B cell (primary cell): ENCODE measurements at regions not wholly inside any gene's neighbourhood (a gene's known extent, or its start where the extent isn't known, plus 50 kb on each side); places are given as distances from the start of the nearest gene placed in this dataset.

Experiments used
- ATAC-seq: fragments of 200-7000 bp; cut with Tn5 transposase; one replicate; pipeline ENCODE4 v1.10.0; 2021; ENCODE audit warnings: low read depth, mild to moderate bottlenecking, moderate number of reproducible peaks, moderate library complexity
- CTCF ChIA-PET: fragments of 350-600 bp; sonication (Branson Sonifier 250); formaldehyde crosslinking; loops from one replicate; lab custom pipeline; 2021; ENCODE audit warnings: antibody characterized with exemption, inconsistent platforms; lab: Charles Lee
- POLR2A ChIA-PET: fragments of 350-600 bp; sonication (Branson Sonifier 250); formaldehyde crosslinking; loops from one replicate; lab custom pipeline; 2021; ENCODE audit warnings: antibody characterized with exemption; lab: Charles Lee
- DNase-seq: peaks from one replicate; pipeline ENCODE4 v3.0.0; 2013
- H2AFZ ChIP-seq: 2 replicates; pipeline ENCODE4 v1.6.1; 2012; ENCODE audit warnings: mild to moderate bottlenecking, low read depth, low read length; ENCODE audit not compliant: insufficient read depth, poor library complexity, severe bottlenecking
- H3K27ac ChIP-seq, 2 donors: 1 replicate in 1 of 2; 2 replicates in 1 of 2; pipeline ENCODE4 v1.5.1; 2012 to 2013; ENCODE audit warnings: low read length in 2 of 2, mild to moderate bottlenecking in 2 of 2, moderate library complexity in 1 of 2
- H3K27me3 ChIP-seq, 4 experiments: fragments of 200-600 bp in 1 of 4; sonication (generic) in 1 of 4; replicated peaks in 1 of 4; 1 replicate in 2 of 4; 2 replicates in 2 of 4; pipeline versions ENCODE4 v1.6.1 to v1.7.0; 2013 to 2016; ENCODE audit warnings: low read length in 3 of 4, mild to moderate bottlenecking in 2 of 4, mixed read lengths in 1 of 4, moderate library complexity in 1 of 4; ENCODE audit not compliant: insufficient read depth in 4 of 4, control insufficient read depth in 3 of 4; ENCODE audit errors: control extremely low read depth in 1 of 4
- H3K36me3 ChIP-seq, 2 experiments: replicated peaks in 1 of 2; 1 replicate in 1 of 2; 2 replicates in 1 of 2; pipeline versions ENCODE4 v1.6.1 to v1.7.1; 2013; ENCODE audit warnings: low read length in 1 of 2; ENCODE audit not compliant: insufficient read depth in 2 of 2, control insufficient read depth in 1 of 2; ENCODE audit errors: control extremely low read depth in 1 of 2, extremely low read depth in 1 of 2
- H3K4me1 ChIP-seq, 2 donors: fragments of 200-600 bp in 1 of 2; sonication (generic) in 1 of 2; 1 replicate in 1 of 2; 2 replicates in 1 of 2; pipeline versions ENCODE4 v1.5.1 to v1.6.1; 2013 to 2017; ENCODE audit warnings: low read length in 2 of 2; ENCODE audit not compliant: control insufficient read depth in 2 of 2, insufficient read depth in 2 of 2
- H3K4me2 ChIP-seq: replicated peaks from 2 replicates; pipeline ENCODE3; 2012; ENCODE audit warnings: mild to moderate bottlenecking, low read depth, low read length; ENCODE audit not compliant: poor library complexity, severe bottlenecking
- H3K4me3 ChIP-seq, 5 experiments: fragments of 200-600 bp in 1 of 5; sonication (generic) in 1 of 5; 1 replicate in 3 of 5; 2 replicates in 2 of 5; pipeline versions ENCODE4 v1.5.1 to v1.7.0; 2011 to 2016; ENCODE audit warnings: low read length in 4 of 5, mild to moderate bottlenecking in 4 of 5, low read depth in 2 of 5, control low read depth in 1 of 5, moderate library complexity in 1 of 5; ENCODE audit not compliant: insufficient read depth in 1 of 5; ENCODE audit errors: control extremely low read depth in 1 of 5, extremely low read depth in 1 of 5
- H3K79me2 ChIP-seq: fragments of 200-600 bp; sonication (generic); one replicate; pipeline ENCODE4 v1.6.0; 2016; ENCODE audit warnings: low read length; ENCODE audit not compliant: control insufficient read depth, insufficient read depth
- H3K9ac ChIP-seq: fragments of 200-600 bp; sonication (generic); 2 replicates; pipeline ENCODE4 v1.6.1; 2017; ENCODE audit warnings: mild to moderate bottlenecking, low read length, moderate library complexity
- H3K9me3 ChIP-seq, 3 donors: one replicate each; pipeline versions ENCODE4 v1.6.1 to v1.7.1; 2013; ENCODE audit warnings: low read length in 2 of 3; ENCODE audit not compliant: control insufficient read depth in 2 of 3, insufficient read depth in 1 of 3; ENCODE audit errors: control extremely low read depth in 1 of 3
- H4K20me1 ChIP-seq: 2 replicates; pipeline ENCODE4 v1.6.0; 2012; ENCODE audit warnings: mild to moderate bottlenecking, low read length; ENCODE audit not compliant: insufficient read depth, control insufficient read depth, poor library complexity, severe bottlenecking
- H3K27ac Mint-ChIP-seq: one replicate; pipeline ENCODE4 v1.8.0; 2021; ENCODE audit warnings: mixed read lengths
- H3K27me3 Mint-ChIP-seq: one replicate; pipeline ENCODE4 v1.8.0; 2021; ENCODE audit warnings: mixed read lengths
- H3K4me1 Mint-ChIP-seq: one replicate; pipeline ENCODE4 v1.8.0; 2021; ENCODE audit warnings: mixed read lengths
- H3K4me3 Mint-ChIP-seq: one replicate; pipeline ENCODE4 v1.8.0; 2021; ENCODE audit warnings: mixed read lengths
- H3K9me3 Mint-ChIP-seq: one replicate; pipeline ENCODE4 v1.8.0; 2022; ENCODE audit warnings: mixed read lengths; ENCODE audit not compliant: insufficient read depth
- EZH2 ChIP-seq: IDR thresholded peaks from 2 replicates; pipeline ENCODE4 v1.6.1; 2012; ENCODE audit warnings: borderline replicate concordance, low read depth, mild to moderate bottlenecking, moderate library complexity, low read length; ENCODE audit not compliant: insufficient read depth, poor library complexity, severe bottlenecking
- WGBS: methylation state at CpG from one replicate; pipeline ENCODE4 v1.1.5; 2013; ENCODE audit warnings: missing lambda C conversion rate; ENCODE audit not compliant: insufficient coverage; 5-methylcytosine and 5-hydroxymethylcytosine counted together
- intact Hi-C: fragments of 100-400 bp; cut with micrococcal nuclease; formaldehyde crosslinking; loops from one replicate; pipeline ENCODE4 v1.10.0; 2022
- TF ChIP-seq, protein P1 (sequence below): fragments of 200-600 bp; IDR thresholded peaks from one replicate; pipeline ENCODE4 v1.8.0; 2022; ENCODE audit warnings: antibody characterized with exemption, mild to moderate bottlenecking

DNA sequence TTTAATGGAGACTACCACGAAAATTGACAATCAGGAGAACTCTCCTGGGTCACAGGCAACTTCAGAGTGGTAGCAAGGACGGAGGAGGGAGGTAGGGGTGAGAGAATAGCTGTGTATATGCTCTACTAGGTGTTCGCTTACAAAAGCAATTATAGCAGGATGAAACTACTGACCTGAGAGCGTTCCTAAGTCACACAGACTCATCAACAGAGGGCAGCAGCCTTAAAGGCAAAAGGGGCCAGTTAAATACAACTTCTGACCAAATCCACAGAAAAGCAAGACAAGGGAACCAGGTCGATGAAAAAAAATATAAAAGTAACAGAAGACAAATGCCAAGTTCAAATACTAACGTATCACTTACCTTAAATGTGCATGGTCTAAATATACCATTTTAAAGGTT lies 894.6 kb downstream of the PLOD2 start:
- no CpG with 5 or more reads among the region's 6 CpGs for WGBS
- H3K4me3 Mint-ChIP-seq, result no peak overlapping the region

DNA sequence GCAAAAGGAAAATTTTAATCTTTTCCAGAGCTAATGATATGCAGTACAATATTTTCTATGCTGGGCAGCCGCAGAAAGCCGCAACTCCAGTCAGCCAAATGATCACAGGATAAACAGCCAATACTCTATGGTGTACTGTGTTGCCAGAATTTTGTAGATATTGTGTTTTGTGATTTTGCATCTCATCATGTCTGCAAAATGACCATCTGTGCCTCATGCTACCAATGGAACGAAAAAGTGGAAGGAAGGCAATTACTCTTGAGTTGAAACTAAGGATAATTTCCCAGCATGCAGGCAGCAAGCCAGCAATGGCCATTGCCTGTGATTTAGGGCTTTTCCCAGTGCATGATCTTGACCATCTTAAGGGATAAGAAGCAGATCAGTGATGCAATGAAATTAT lies 891.9 kb downstream of the PLOD2 start:
- Mint-ChIP-seq H3K4me1 (no peaks in the 10 kb centered on the region), H3K9me3 (peaks cover 8% of the 10 kb centered on the region), H3K4me3 (no peak overlapping the region), H3K27me3 (no peaks in the 10 kb centered on the region), H3K27ac (no peak overlapping the region)
- ATAC-seq, result no peak
- ChIA-PET CTCF (no interaction called here), POLR2A (no interaction called here)
- no peak overlapping the region for H2AFZ ChIP-seq
- H3K9ac ChIP-seq, result no peak overlapping the region
- H4K20me1 ChIP-seq, result no peaks in the 10 kb centered on the region
- H3K36me3 ChIP-seq, result no peaks in the 10 kb centered on the region
- H3K27ac ChIP-seq, result no peak overlapping the region
- H3K9me3 ChIP-seq, result no peaks in the 10 kb centered on the region
- no peaks in the 10 kb centered on the region for H3K27me3 ChIP-seq
- DNase-seq, result no peak
- intact Hi-C loops, result no loop called here
- H3K4me3 ChIP-seq, result no peak overlapping the region
- WGBS, result 57% methylated on average over 1 of the region's 3 CpGs
- TF ChIP-seq, protein P1, sequence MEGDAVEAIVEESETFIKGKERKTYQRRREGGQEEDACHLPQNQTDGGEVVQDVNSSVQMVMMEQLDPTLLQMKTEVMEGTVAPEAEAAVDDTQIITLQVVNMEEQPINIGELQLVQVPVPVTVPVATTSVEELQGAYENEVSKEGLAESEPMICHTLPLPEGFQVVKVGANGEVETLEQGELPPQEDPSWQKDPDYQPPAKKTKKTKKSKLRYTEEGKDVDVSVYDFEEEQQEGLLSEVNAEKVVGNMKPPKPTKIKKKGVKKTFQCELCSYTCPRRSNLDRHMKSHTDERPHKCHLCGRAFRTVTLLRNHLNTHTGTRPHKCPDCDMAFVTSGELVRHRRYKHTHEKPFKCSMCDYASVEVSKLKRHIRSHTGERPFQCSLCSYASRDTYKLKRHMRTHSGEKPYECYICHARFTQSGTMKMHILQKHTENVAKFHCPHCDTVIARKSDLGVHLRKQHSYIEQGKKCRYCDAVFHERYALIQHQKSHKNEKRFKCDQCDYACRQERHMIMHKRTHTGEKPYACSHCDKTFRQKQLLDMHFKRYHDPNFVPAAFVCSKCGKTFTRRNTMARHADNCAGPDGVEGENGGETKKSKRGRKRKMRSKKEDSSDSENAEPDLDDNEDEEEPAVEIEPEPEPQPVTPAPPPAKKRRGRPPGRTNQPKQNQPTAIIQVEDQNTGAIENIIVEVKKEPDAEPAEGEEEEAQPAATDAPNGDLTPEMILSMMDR, result no peak
- no peak for TF ChIP-seq EZH2
- H3K79me2 ChIP-seq, result no peaks in the 10 kb centered on the region
- no peak overlapping the region for H3K4me2 ChIP-seq
- no peaks in the 10 kb centered on the region for H3K4me1 ChIP-seq

More for the DNA sequence above, 894.6 kb downstream of the PLOD2 start:
- Histone ChIP-seq H3K9ac (no peak overlapping the region), H3K4me2 (no peak overlapping the region), H3K36me3 (no peaks in the 10 kb centered on the region), H3K27me3 (no peaks in the 10 kb centered on the region), H2AFZ (no peak overlapping the region), H3K27ac (no peak overlapping the region), H3K4me1 (no peaks in the 10 kb centered on the region), H3K79me2 (no peaks in the 10 kb centered on the region), H3K4me3 (no peak overlapping the region), H4K20me1 (no peaks in the 10 kb centered on the region), H3K9me3 (no peaks in the 10 kb centered on the region)
- ChIA-PET POLR2A (no interaction called here), CTCF (no interaction called here)
- intact Hi-C loops, result no loop called here
- Mint-ChIP-seq H3K27ac (no peak overlapping the region), H3K4me1 (no peaks in the 10 kb centered on the region), H3K27me3 (no peaks in the 10 kb centered on the region), H3K9me3 (peaks cover 6% of the 10 kb centered on the region)
- DNase-seq, result no peak
- no peak for TF ChIP-seq EZH2
- TF ChIP-seq, protein P1, result no peak
- no peak for ATAC-seq
